Adrenal gland (tissue), 9 donors: ENCODE measurements at regions not wholly inside any gene's neighbourhood (a gene's known extent, or its start where the extent isn't known, plus 50 kb on each side); places are given as distances from the start of the nearest gene placed in this dataset.

ENCODE experiments used
- DNase-seq, 7 donors: peaks; one replicate each; pipeline ENCODE4 v3.0.0-alpha.2; 2019 to 2020
- H3K27ac ChIP-seq, 5 donors: fragments of 200-600 bp; sonication (generic) in 4 of 5; 1 replicate in 3 of 5; 2 replicates in 2 of 5; pipeline versions ENCODE4 v1.5.1 to v1.8.0; 2016 to 2020; ENCODE audit warnings: mild to moderate bottlenecking in 1 of 5
- H3K27me3 ChIP-seq: fragments of 200-600 bp; 2 replicates; pipeline ENCODE4 v1.8.0; 2021
- H3K36me3 ChIP-seq, 2 donors: fragments of 200-600 bp; replicated peaks in 1 of 2; 1 replicate in 1 of 2; 2 replicates in 1 of 2; pipeline versions ENCODE4 v1.5.1 to v1.8.0; 2018 to 2022
- H3K4me1 ChIP-seq, 2 donors: fragments of 200-600 bp; replicated peaks in 1 of 2; 1 replicate in 1 of 2; 2 replicates in 1 of 2; pipeline versions ENCODE4 v1.5.1 to v1.8.0; 2018 to 2021
- H3K4me3 ChIP-seq, 4 donors: fragments of 200-600 bp; sonication (generic) in 3 of 4; one replicate each; pipeline ENCODE4 v1.5.1; 2016 to 2018
- H3K9me3 ChIP-seq, 3 donors: fragments of 200-600 bp; sonication (generic) in 1 of 3; replicated peaks in 1 of 3; 1 replicate in 2 of 3; 2 replicates in 1 of 3; pipeline versions ENCODE4 v1.5.1 to v1.8.0; 2016 to 2021
- POLR2A ChIP-seq, 2 donors: fragments of 450-650 bp; IDR thresholded peaks; one replicate each; pipeline ENCODE4 v1.6.1; 2017; ENCODE audit warnings: antibody characterized with exemption in 2 of 2, mild to moderate bottlenecking in 2 of 2, moderate library complexity in 1 of 2
- WGBS, 4 donors: extraction: QIAGEN DNeasy Blood & Tissue Kit in 2 of 4; methylation state at CpG; one replicate each; pipeline versions ENCODE4 v1.1.5 to v1.1.7; 2013 to 2017; 5-methylcytosine and 5-hydroxymethylcytosine counted together
- intact Hi-C, 2 donors: fragments of 100-400 bp; cut with DNase I; formaldehyde crosslinking; loops; one replicate each; pipeline versions ENCODE4 v1.14.1 to v1.15.0; 2022 to 2023
- TF ChIP-seq, protein P1 (sequence below), 6 experiments: fragments of 450-650 bp in 4 of 6; fragments of 200-600 bp in 2 of 6; sonication (generic) in 1 of 6; IDR thresholded peaks; 1 replicate in 5 of 6; 2 replicates in 1 of 6; pipeline versions ENCODE4 v1.5.1 to v1.8.0; 2016 to 2021; ENCODE audit warnings: antibody characterized with exemption in 6 of 6, mild to moderate bottlenecking in 2 of 6, moderate library complexity in 1 of 6
- donor health status: healthy with polysubstance abuse.
- donor health status: Bipolar disorder and iron deficiency.
- donor health status: DM: yes; HTN: yes; CAD: no.
- donor health status: DM: no; HTN: no; CAD: no.
- donor health status: DM: no; HTN: no; CAD: no.

DNA sequence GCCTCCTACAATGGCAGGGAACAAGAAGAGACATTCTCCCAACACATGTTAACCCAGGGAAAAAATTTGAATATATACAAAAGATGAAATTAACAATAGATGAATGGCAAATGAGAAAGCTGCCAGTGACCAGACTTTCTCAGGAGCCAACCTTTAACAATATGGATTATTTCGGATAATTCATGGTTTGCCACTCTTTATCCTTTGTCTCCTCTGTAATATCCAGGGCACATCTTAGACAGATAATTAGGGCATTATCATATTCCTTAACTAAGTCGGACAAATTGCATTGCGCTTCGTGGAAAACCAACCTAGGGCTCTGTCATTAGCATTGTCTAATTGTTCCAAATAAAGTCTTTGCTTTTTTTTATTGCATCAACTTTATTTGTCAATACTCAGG, 97.3 kb downstream of the CDCA7 start:
- intact Hi-C loops, result no loop called here
- Histone ChIP-seq H3K4me3 (no peak overlapping the region), H3K27ac (no peak overlapping the region), H3K4me1 (no peaks in the 10 kb centered on the region), H3K9me3 (no peaks in the 10 kb centered on the region), H3K36me3 (no peaks in the 10 kb centered on the region), H3K27me3 (peaks cover 14% of the 10 kb centered on the region)
- 84 to 91% (median 89%) methylated on average over 4 of the region's 4 CpGs for WGBS, 4 donors
- no peak for TF ChIP-seq POLR2A (IDR thresholded peaks at IDR 0.05)
- TF ChIP-seq, protein P1, sequence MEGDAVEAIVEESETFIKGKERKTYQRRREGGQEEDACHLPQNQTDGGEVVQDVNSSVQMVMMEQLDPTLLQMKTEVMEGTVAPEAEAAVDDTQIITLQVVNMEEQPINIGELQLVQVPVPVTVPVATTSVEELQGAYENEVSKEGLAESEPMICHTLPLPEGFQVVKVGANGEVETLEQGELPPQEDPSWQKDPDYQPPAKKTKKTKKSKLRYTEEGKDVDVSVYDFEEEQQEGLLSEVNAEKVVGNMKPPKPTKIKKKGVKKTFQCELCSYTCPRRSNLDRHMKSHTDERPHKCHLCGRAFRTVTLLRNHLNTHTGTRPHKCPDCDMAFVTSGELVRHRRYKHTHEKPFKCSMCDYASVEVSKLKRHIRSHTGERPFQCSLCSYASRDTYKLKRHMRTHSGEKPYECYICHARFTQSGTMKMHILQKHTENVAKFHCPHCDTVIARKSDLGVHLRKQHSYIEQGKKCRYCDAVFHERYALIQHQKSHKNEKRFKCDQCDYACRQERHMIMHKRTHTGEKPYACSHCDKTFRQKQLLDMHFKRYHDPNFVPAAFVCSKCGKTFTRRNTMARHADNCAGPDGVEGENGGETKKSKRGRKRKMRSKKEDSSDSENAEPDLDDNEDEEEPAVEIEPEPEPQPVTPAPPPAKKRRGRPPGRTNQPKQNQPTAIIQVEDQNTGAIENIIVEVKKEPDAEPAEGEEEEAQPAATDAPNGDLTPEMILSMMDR (IDR thresholded peaks at IDR 0.05), result no peak
- DNase-seq, result no peak

- H3K27ac ChIP-seq, result no peak overlapping the region
- no peaks in the 10 kb centered on the region for H3K36me3 ChIP-seq
- 73 to 85% (median 80%) methylated on average over 8 of the region's 8 CpGs for WGBS, 4 donors
- peaks cover 14% of the 10 kb centered on the region for H3K27me3 ChIP-seq
- H3K9me3 ChIP-seq, result no peaks in the 10 kb centered on the region
- no peak overlapping the region for H3K4me3 ChIP-seq
- no peaks in the 10 kb centered on the region for H3K4me1 ChIP-seq
- no peak for DNase-seq
- intact Hi-C loops, result no loop called here
- no peak for TF ChIP-seq POLR2A (IDR thresholded peaks at IDR 0.05)
- TF ChIP-seq, protein P1 (IDR thresholded peaks at IDR 0.05), result no peak
Observed at GRCh38 chr2:173452416-173452815, 97.7 kb downstream of the CDCA7 start.

GRCh38 chr2:173456960-173457359, 102.3 kb downstream of the CDCA7 start:
- TF ChIP-seq, protein P1 (IDR thresholded peaks at IDR 0.05), result no peak
- no peak for TF ChIP-seq POLR2A (IDR thresholded peaks at IDR 0.05)
- intact Hi-C loops, result no loop called here

GRCh38 chr2:173457366-173457765, 102.7 kb downstream of the CDCA7 start:
- Histone ChIP-seq H3K4me1 (no peaks in the 10 kb centered on the region), H3K9me3 (no peaks in the 10 kb centered on the region), H3K27me3 (peaks cover 14% of the 10 kb centered on the region), H3K36me3 (no peaks in the 10 kb centered on the region), H3K4me3 (no peak overlapping the region), H3K27ac (no peak overlapping the region)
- intact Hi-C loops, result no loop called here
- WGBS, 4 donors, result 62 to 75% (median 72%) methylated on average over 7 of the region's 7 CpGs
- DNase-seq, result no peak
- no peak for TF ChIP-seq POLR2A (IDR thresholded peaks at IDR 0.05)
- TF ChIP-seq, protein P1 (IDR thresholded peaks at IDR 0.05), result no peak

More at GRCh38 chr2:173456960-173457359, 102.3 kb downstream of the CDCA7 start:
- H3K27ac ChIP-seq, result no peak overlapping the region
- 81 to 90% (median 87%) methylated on average over 10 of the region's 10 CpGs for WGBS, 4 donors
- H3K9me3 ChIP-seq, result no peaks in the 10 kb centered on the region
- H3K27me3 ChIP-seq, result peaks cover 14% of the 10 kb centered on the region
- DNase-seq, result no peak
- no peak overlapping the region for H3K4me3 ChIP-seq
- H3K36me3 ChIP-seq, result no peaks in the 10 kb centered on the region
- no peaks in the 10 kb centered on the region for H3K4me1 ChIP-seq
